K562 (cell line): ENCODE measurements at regions not wholly inside any gene's neighbourhood (a gene's known extent, or its start where the extent isn't known, plus 50 kb on each side); places are given as distances from the start of the nearest gene placed in this dataset.

Source experiments
- ARID1B ChIP-seq: fragments of 450-650 bp; IDR thresholded peaks from 2 replicates; pipeline ENCODE4 v1.6.1; 2016; ENCODE audit warnings: antibody characterized with exemption, mild to moderate bottlenecking, inconsistent platforms
- ARID2 ChIP-seq: fragments of 450-650 bp; IDR thresholded peaks from 2 replicates; pipeline ENCODE4 v1.6.1; 2017; ENCODE audit warnings: antibody characterized with exemption, mild to moderate bottlenecking
- BCOR ChIP-seq: fragments of 450-650 bp; IDR thresholded peaks from 2 replicates; pipeline ENCODE4 v1.6.1; 2016
- CCNT2 ChIP-seq: IDR thresholded peaks from 2 replicates; pipeline ENCODE4 v1.6.1; 2011; ENCODE audit warnings: borderline replicate concordance, low read depth, mild to moderate bottlenecking, moderate library complexity, mixed read lengths, low read length; ENCODE audit not compliant: insufficient read length; ENCODE audit errors: extremely low read depth
- HDAC1 ChIP-seq, 2 experiments: fragments of 450-650 bp; IDR thresholded peaks; 2 replicates each; pipeline ENCODE4 v1.6.1; 2016 to 2017; ENCODE audit warnings: inconsistent platforms in 1 of 2, mild to moderate bottlenecking in 1 of 2, moderate library complexity in 1 of 2
- MAFK ChIP-seq: IDR thresholded peaks from 2 replicates; pipeline ENCODE4 v1.6.1; 2011; ENCODE audit warnings: low read length, improper control_type of control experiment
- MIER1 ChIP-seq: fragments of 450-650 bp; IDR thresholded peaks from 2 replicates; pipeline ENCODE4 v1.6.1; 2016; ENCODE audit warnings: antibody characterized with exemption, mild to moderate bottlenecking, low read depth
- MYNN ChIP-seq, 2 experiments: sonication (generic); formaldehyde crosslinking in 1 of 2; IDR thresholded peaks; 2 replicates each; pipeline versions ENCODE4 v1.5.0 to v1.6.1; 2016 to 2020; ENCODE audit warnings: antibody characterized with exemption in 1 of 2, missing genetic modification reagents in 1 of 2
- NR3C1 ChIP-seq: sonication (generic); formaldehyde crosslinking; IDR thresholded peaks from 2 replicates; pipeline ENCODE4 v1.8.1; 2022; ENCODE audit warnings: missing genetic modification reagents
- POLR2AphosphoS5 ChIP-seq: IDR thresholded peaks from 2 replicates; pipeline ENCODE4 v1.6.1; 2011; ENCODE audit warnings: mild to moderate bottlenecking, low read depth, low read length, moderate library complexity; ENCODE audit not compliant: control insufficient read depth, insufficient read depth
- RBBP5 ChIP-seq: fragments of 200-600 bp; sonication (generic); IDR thresholded peaks from 2 replicates; pipeline ENCODE4 v1.6.1; 2012; ENCODE audit warnings: borderline replicate concordance, mild to moderate bottlenecking, low read length, control low read depth, inconsistent platforms; ENCODE audit not compliant: insufficient read depth, poor library complexity, severe bottlenecking
- SMC3 ChIP-seq: conservative IDR thresholded peaks from 2 replicates; pipeline ENCODE4 v1.6.1; 2011; ENCODE audit warnings: low read depth, low read length, improper control_type of control experiment; ENCODE audit not compliant: insufficient read depth
- ZFX ChIP-seq: sonication (generic); formaldehyde crosslinking; IDR thresholded peaks from 2 replicates; pipeline ENCODE4 v1.8.0; 2022; ENCODE audit warnings: mild to moderate bottlenecking, missing genetic modification reagents, moderate library complexity
- ZNF740 ChIP-seq, 3 experiments: fragments of 200-800 bp in 1 of 3; sonication (Bioruptor generic) in 1 of 3; sonication (generic) in 1 of 3; formaldehyde crosslinking in 1 of 3; IDR thresholded peaks; 2 replicates each; pipeline versions ENCODE4 v1.6.1 to v1.8.0; 2016 to 2022; ENCODE audit warnings: mild to moderate bottlenecking in 2 of 3, missing compliant biosample characterization in 2 of 3, missing genetic modification characterization in 2 of 3, missing genetic modification reagents in 1 of 3
- ZNF75A ChIP-seq: fragments of 450-650 bp; formaldehyde crosslinking; IDR thresholded peaks from 2 replicates; pipeline ENCODE4 v1.4.0; 2020; ENCODE audit warnings: mild to moderate bottlenecking
- TF ChIP-seq, protein P1 (sequence below), 2 experiments: fragments of 450-650 bp; conservative IDR thresholded peaks; 2 replicates each; pipeline ENCODE4 v1.6.1; 2017; ENCODE audit warnings: mild to moderate bottlenecking in 2 of 2, moderate library complexity in 2 of 2
- TF ChIP-seq, protein P2 (sequence below), 2 experiments: fragments of 450-650 bp; IDR thresholded peaks; 2 replicates each; pipeline ENCODE4 v1.6.1; 2018; ENCODE audit warnings: mild to moderate bottlenecking in 2 of 2, low read depth in 1 of 2; ENCODE audit not compliant: partially characterized antibody in 2 of 2
- TF ChIP-seq, protein P3 (sequence below): fragments of 450-650 bp; formaldehyde crosslinking; IDR thresholded peaks from 2 replicates; pipeline ENCODE4 v1.4.0; 2020; ENCODE audit warnings: mild to moderate bottlenecking, moderate library complexity

- peak; percentile 26; the same call in 1 of the 2 replicates for TF ChIP-seq POLR2AphosphoS5
- TF ChIP-seq, protein P1, sequence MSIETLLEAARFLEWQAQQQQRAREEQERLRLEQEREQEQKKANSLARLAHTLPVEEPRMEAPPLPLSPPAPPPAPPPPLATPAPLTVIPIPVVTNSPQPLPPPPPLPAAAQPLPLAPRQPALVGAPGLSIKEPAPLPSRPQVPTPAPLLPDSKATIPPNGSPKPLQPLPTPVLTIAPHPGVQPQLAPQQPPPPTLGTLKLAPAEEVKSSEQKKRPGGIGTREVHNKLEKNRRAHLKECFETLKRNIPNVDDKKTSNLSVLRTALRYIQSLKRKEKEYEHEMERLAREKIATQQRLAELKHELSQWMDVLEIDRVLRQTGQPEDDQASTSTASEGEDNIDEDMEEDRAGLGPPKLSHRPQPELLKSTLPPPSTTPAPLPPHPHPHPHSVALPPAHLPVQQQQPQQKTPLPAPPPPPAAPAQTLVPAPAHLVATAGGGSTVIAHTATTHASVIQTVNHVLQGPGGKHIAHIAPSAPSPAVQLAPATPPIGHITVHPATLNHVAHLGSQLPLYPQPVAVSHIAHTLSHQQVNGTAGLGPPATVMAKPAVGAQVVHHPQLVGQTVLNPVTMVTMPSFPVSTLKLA (conservative IDR thresholded peaks at IDR 0.05): peak in 1 of 2 experiments; percentile 48; a peak in 1 of 4 replicates
- peak; percentile 18; the same call in 1 of the 2 replicates for TF ChIP-seq ARID1B
- TF ChIP-seq, protein P2, sequence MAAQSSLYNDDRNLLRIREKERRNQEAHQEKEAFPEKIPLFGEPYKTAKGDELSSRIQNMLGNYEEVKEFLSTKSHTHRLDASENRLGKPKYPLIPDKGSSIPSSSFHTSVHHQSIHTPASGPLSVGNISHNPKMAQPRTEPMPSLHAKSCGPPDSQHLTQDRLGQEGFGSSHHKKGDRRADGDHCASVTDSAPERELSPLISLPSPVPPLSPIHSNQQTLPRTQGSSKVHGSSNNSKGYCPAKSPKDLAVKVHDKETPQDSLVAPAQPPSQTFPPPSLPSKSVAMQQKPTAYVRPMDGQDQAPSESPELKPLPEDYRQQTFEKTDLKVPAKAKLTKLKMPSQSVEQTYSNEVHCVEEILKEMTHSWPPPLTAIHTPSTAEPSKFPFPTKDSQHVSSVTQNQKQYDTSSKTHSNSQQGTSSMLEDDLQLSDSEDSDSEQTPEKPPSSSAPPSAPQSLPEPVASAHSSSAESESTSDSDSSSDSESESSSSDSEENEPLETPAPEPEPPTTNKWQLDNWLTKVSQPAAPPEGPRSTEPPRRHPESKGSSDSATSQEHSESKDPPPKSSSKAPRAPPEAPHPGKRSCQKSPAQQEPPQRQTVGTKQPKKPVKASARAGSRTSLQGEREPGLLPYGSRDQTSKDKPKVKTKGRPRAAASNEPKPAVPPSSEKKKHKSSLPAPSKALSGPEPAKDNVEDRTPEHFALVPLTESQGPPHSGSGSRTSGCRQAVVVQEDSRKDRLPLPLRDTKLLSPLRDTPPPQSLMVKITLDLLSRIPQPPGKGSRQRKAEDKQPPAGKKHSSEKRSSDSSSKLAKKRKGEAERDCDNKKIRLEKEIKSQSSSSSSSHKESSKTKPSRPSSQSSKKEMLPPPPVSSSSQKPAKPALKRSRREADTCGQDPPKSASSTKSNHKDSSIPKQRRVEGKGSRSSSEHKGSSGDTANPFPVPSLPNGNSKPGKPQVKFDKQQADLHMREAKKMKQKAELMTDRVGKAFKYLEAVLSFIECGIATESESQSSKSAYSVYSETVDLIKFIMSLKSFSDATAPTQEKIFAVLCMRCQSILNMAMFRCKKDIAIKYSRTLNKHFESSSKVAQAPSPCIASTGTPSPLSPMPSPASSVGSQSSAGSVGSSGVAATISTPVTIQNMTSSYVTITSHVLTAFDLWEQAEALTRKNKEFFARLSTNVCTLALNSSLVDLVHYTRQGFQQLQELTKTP (IDR thresholded peaks at IDR 0.05; ENCODE audit: low read depth in 1 of 2, partially characterized antibody in 2 of 2): no peak
- peak; percentile 91 for TF ChIP-seq RBBP5
- TF ChIP-seq, protein P3, sequence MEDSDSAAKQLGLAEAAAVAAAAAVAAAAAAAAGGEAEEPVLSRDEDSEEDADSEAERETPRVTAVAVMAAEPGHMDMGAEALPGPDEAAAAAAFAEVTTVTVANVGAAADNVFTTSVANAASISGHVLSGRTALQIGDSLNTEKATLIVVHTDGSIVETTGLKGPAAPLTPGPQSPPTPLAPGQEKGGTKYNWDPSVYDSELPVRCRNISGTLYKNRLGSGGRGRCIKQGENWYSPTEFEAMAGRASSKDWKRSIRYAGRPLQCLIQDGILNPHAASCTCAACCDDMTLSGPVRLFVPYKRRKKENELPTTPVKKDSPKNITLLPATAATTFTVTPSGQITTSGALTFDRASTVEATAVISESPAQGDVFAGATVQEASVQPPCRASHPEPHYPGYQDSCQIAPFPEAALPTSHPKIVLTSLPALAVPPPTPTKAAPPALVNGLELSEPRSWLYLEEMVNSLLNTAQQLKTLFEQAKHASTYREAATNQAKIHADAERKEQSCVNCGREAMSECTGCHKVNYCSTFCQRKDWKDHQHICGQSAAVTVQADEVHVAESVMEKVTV (CRISPR knock-in tag): peak; percentile 79
- TF ChIP-seq ZFX (CRISPR knock-in tag): peak; percentile 83
- TF ChIP-seq ZNF75A (CRISPR knock-in tag): no peak
- TF ChIP-seq HDAC1 (IDR thresholded peaks at IDR 0.05): peak in 1 of 2 experiments; percentile 36; a peak in 1 of 4 replicates
- TF ChIP-seq CCNT2: no peak
- TF ChIP-seq MYNN (IDR thresholded peaks at IDR 0.05): 0 out of 2 replicates have a peak, but pooled peaks have one; percentile 30
- TF ChIP-seq MYNN (CRISPR knock-in tag; IDR thresholded peaks at IDR 0.05): no peak
- TF ChIP-seq MIER1: no peak
- TF ChIP-seq NR3C1 (CRISPR knock-in tag): no peak
- 0 out of 2 replicates have a peak, but pooled peaks have one; percentile 18 for TF ChIP-seq BCOR
- TF ChIP-seq ARID2: peak; percentile 50; the same call in 1 of the 2 replicates
- no peak for TF ChIP-seq MAFK
- peak; percentile 43; the same call in 1 of the 2 replicates for TF ChIP-seq ZNF740 (CRISPR knock-in tag; IDR thresholded peaks at IDR 0.05)
- TF ChIP-seq ZNF740 (tag; IDR thresholded peaks at IDR 0.05): no peak
- peak; percentile 82 for TF ChIP-seq SMC3
Measured at GRCh38 chr5:135191084-135191826, 157.2 kb upstream of the PITX1 start (continued).
